DOHH2 (cell line): ENCODE measurements at regions not wholly inside any gene's neighbourhood (a gene's known extent, or its start where the extent isn't known, plus 50 kb on each side); places are given as distances from the start of the nearest gene placed in this dataset.

Experiments
- H3F3A ChIP-seq: fragments of 200-600 bp; sonication (generic), shearing (Covaris generic); 2 replicates; pipeline ENCODE4 v1.6.0; 2016; ENCODE audit warnings: antibody characterized with exemption, mild to moderate bottlenecking; ENCODE audit not compliant: control insufficient read depth, insufficient read depth
- H3K27ac ChIP-seq: fragments of 200-600 bp; sonication (generic); 2 replicates; pipeline ENCODE4 v1.5.1; 2014; ENCODE audit warnings: low read depth, mild to moderate bottlenecking, low read length, moderate library complexity
- H3K27me3 ChIP-seq: fragments of 200-600 bp; sonication (generic); 2 replicates; pipeline ENCODE4 v1.6.1; 2014; ENCODE audit warnings: mild to moderate bottlenecking, low read length, mixed read lengths; ENCODE audit not compliant: control insufficient read depth
- H3K36me3 ChIP-seq: fragments of 200-600 bp; sonication (generic); 2 replicates; pipeline ENCODE4 v1.6.1; 2014; ENCODE audit warnings: mild to moderate bottlenecking, low read length, moderate library complexity, mixed read lengths; ENCODE audit not compliant: control insufficient read depth
- H3K4me1 ChIP-seq: fragments of 200-600 bp; sonication (generic); 2 replicates; pipeline ENCODE4 v1.6.1; 2014; ENCODE audit warnings: mild to moderate bottlenecking, low read length, mixed read lengths; ENCODE audit not compliant: control insufficient read depth
- H3K4me2 ChIP-seq: fragments of 200-600 bp; sonication (generic); 2 replicates; pipeline ENCODE4 v1.6.0; 2014; ENCODE audit warnings: mild to moderate bottlenecking, low read length, moderate library complexity
- H3K4me3 ChIP-seq: fragments of 200-600 bp; sonication (generic); 2 replicates; pipeline ENCODE4 v1.5.1; 2014; ENCODE audit warnings: mild to moderate bottlenecking, low read length, mixed read lengths
- H3K79me2 ChIP-seq: fragments of 200-600 bp; sonication (generic); 2 replicates; pipeline ENCODE4 v1.6.1; 2014; ENCODE audit warnings: mild to moderate bottlenecking, low read length, mixed read lengths; ENCODE audit not compliant: control insufficient read depth
- H3K9me2 ChIP-seq: fragments of 200-600 bp; sonication (generic); replicated peaks from 2 replicates; pipeline ENCODE4 v1.6.1; 2014; ENCODE audit warnings: mild to moderate bottlenecking, low read length, mixed read lengths; ENCODE audit not compliant: control insufficient read depth
- H3K9me3 ChIP-seq: fragments of 200-600 bp; sonication (generic); 2 replicates; pipeline ENCODE4 v1.6.1; 2014; ENCODE audit warnings: antibody characterized with exemption, low read length, mixed read lengths; ENCODE audit not compliant: control insufficient read depth, insufficient read depth
- H4K20me1 ChIP-seq: fragments of 200-600 bp; sonication (generic); 2 replicates; pipeline ENCODE4 v1.6.0; 2014; ENCODE audit warnings: low read depth, mild to moderate bottlenecking, antibody characterized with exemption, low read length, moderate library complexity; ENCODE audit not compliant: control insufficient read depth, insufficient read depth
- EZH2phosphoT487 ChIP-seq: fragments of 200-600 bp; sonication (generic); IDR thresholded peaks from 2 replicates; pipeline ENCODE4 v1.6.1; 2017; ENCODE audit warnings: borderline replicate concordance, mild to moderate bottlenecking, antibody characterized with exemption, low read length, moderate library complexity, mixed read lengths
- TF ChIP-seq, protein P1 (sequence below): fragments of 200-600 bp; sonication (generic); IDR thresholded peaks from one replicate; pipeline ENCODE4 v1.5.1; 2014; ENCODE audit warnings: antibody characterized with exemption, mild to moderate bottlenecking, low read depth, low read length; ENCODE audit not compliant: poor library complexity, severe bottlenecking

- H3K9me3 ChIP-seq = peaks cover 18% of the 10 kb centered on the region; the same call in 1 of the 2 replicates
- no peak for TF ChIP-seq EZH2phosphoT487
- TF ChIP-seq, protein P1, sequence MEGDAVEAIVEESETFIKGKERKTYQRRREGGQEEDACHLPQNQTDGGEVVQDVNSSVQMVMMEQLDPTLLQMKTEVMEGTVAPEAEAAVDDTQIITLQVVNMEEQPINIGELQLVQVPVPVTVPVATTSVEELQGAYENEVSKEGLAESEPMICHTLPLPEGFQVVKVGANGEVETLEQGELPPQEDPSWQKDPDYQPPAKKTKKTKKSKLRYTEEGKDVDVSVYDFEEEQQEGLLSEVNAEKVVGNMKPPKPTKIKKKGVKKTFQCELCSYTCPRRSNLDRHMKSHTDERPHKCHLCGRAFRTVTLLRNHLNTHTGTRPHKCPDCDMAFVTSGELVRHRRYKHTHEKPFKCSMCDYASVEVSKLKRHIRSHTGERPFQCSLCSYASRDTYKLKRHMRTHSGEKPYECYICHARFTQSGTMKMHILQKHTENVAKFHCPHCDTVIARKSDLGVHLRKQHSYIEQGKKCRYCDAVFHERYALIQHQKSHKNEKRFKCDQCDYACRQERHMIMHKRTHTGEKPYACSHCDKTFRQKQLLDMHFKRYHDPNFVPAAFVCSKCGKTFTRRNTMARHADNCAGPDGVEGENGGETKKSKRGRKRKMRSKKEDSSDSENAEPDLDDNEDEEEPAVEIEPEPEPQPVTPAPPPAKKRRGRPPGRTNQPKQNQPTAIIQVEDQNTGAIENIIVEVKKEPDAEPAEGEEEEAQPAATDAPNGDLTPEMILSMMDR = no peak
Measured at GRCh38 chr14:103207388-103208072, 84.3 kb downstream of the TNFAIP2 start.

GRCh38 chr14:103209054-103209453 lies 85.8 kb downstream of the TNFAIP2 start:
- Histone ChIP-seq H3K27ac (no peak overlapping the region), H3K9me2 (no peaks in the 10 kb centered on the region), H4K20me1 (no peaks in the 10 kb centered on the region), H3K4me2 (no peak overlapping the region), H3K4me3 (no peak overlapping the region), H3F3A (no peaks in the 10 kb centered on the region), H3K36me3 (no peaks in the 10 kb centered on the region), H3K4me1 (no peaks in the 10 kb centered on the region), H3K79me2 (no peaks in the 10 kb centered on the region), H3K9me3 (peaks cover 12% of the 10 kb centered on the region), H3K27me3 (peaks cover 8% of the 10 kb centered on the region; the same call in 1 of the 2 replicates)
- TF ChIP-seq EZH2phosphoT487 = no peak
- TF ChIP-seq, protein P1 = no peak

More at GRCh38 chr14:103207388-103208072, 84.3 kb downstream of the TNFAIP2 start:
- Histone ChIP-seq H3K4me2 (no peak overlapping the region), H3K36me3 (no peaks in the 10 kb centered on the region), H4K20me1 (no peaks in the 10 kb centered on the region), H3K4me3 (no peak overlapping the region), H3K4me1 (no peaks in the 10 kb centered on the region), H3K9me2 (no peaks in the 10 kb centered on the region), H3K79me2 (no peaks in the 10 kb centered on the region), H3F3A (no peaks in the 10 kb centered on the region), H3K27ac (no peak overlapping the region), H3K27me3 (peaks cover 3% of the 10 kb centered on the region; the same call in 1 of the 2 replicates)

DNA sequence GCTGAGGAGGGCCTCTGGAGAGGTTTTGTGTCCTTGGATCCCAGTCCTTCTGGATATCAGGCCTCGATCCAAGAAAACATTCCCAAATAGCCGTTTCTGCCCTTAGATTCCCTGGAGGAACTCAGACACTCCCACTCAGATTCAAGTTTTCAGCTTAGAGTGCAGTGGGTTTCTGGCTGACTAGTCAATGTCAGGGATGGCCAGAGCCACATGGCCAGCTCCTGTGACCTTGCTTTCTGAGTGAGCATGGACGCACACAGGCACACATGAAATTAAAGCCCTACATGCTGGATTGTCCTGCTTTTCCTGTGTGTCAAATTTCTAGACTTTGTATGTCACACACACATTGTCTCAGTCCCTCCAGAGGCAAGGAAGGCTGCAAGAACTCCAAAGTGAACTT lies 86.2 kb downstream of the TNFAIP2 start:
- Histone ChIP-seq H3K9me3 (peaks cover 7% of the 10 kb centered on the region), H3K9me2 (no peaks in the 10 kb centered on the region), H3K4me1 (no peaks in the 10 kb centered on the region), H4K20me1 (no peaks in the 10 kb centered on the region), H3K4me2 (no peak overlapping the region), H3F3A (no peaks in the 10 kb centered on the region), H3K4me3 (no peak overlapping the region), H3K79me2 (no peaks in the 10 kb centered on the region), H3K27ac (no peak overlapping the region), H3K27me3 (peaks cover 8% of the 10 kb centered on the region; the same call in 1 of the 2 replicates), H3K36me3 (no peaks in the 10 kb centered on the region)
- TF ChIP-seq, protein P1 = no peak
- TF ChIP-seq EZH2phosphoT487 = no peak
